HUES6 (cell line): ENCODE measurements at regions not wholly inside any gene's neighbourhood (a gene's known extent, or its start where the extent isn't known, plus 50 kb on each side); places are given as distances from the start of the nearest gene placed in this dataset.

Experiments
- H3K27ac ChIP-seq: 2 replicates; pipeline ENCODE4 v1.7.0; 2013; ENCODE audit warnings: low read depth, mild to moderate bottlenecking, low read length, inconsistent platforms
- H3K27me3 ChIP-seq: 2 replicates; pipeline ENCODE4 v1.6.1; 2013; ENCODE audit warnings: low read length; ENCODE audit not compliant: control insufficient read depth, insufficient read depth
- H3K36me3 ChIP-seq: 2 replicates; pipeline ENCODE4 v1.6.1; 2013; ENCODE audit warnings: low read length; ENCODE audit not compliant: control insufficient read depth, insufficient read depth
- H3K4me1 ChIP-seq: 2 replicates; pipeline ENCODE4 v1.6.1; 2013; ENCODE audit warnings: low read length; ENCODE audit not compliant: control insufficient read depth, insufficient read depth
- H3K4me3 ChIP-seq: 2 replicates; pipeline ENCODE4 v1.5.1; 2013; ENCODE audit warnings: low read depth, low read length
- H3K9ac ChIP-seq: one replicate; pipeline ENCODE4 v1.6.1; 2013; ENCODE audit warnings: mild to moderate bottlenecking, low read length
- H3K9me3 ChIP-seq: 2 replicates; pipeline ENCODE4 v1.6.1; 2013; ENCODE audit warnings: low read depth, low read length; ENCODE audit not compliant: control insufficient read depth, insufficient read depth

DNA sequence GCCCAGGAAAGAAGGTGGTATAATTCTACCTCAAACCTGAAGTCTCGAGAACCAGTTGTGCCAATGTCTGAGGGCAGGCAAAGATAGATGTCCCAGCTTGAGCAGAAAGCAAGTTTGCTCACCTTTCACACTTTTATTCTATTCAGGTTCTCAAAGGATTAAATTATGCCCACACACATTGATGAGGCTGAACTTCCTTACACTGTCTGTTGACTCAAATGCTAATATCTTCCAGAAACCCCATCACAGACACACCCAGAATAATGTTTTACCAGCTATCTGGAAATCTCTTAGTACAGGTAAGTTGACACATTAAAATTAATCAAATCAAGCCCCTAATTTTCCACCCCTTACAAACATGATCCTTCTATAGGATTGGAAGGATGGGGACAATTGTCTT lies 605.7 kb downstream of the NUF2 start:
- H3K36me3 ChIP-seq, result no peaks in the 10 kb centered on the region
- no peak overlapping the region for H3K4me3 ChIP-seq
- H3K9me3 ChIP-seq, result no peaks in the 10 kb centered on the region
- H3K4me1 ChIP-seq, result peaks cover 14% of the 10 kb centered on the region
- no peak overlapping the region for H3K27ac ChIP-seq
- no peak overlapping the region for H3K9ac ChIP-seq
- no peaks in the 10 kb centered on the region for H3K27me3 ChIP-seq

DNA sequence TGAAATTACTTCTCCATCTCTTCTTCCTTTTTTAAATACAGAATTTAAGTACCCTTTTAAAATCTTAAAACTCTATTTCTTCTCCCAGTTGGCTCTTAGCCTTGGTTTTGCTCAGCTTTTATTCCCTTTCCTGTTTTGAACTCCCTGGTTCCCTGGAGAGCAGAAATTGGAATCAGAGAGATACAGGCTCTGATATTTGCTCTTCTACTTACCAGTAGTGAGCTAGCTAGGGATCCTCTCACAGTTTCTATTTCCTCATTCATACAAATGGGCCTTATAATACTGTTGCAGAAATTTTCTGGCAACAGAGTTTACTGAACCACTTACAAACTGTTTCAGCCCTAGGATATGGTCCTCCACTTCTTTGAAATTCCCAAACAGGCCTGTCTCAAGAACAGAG lies 606.3 kb downstream of the NUF2 start:
- H3K27me3 ChIP-seq, result no peaks in the 10 kb centered on the region

GRCh38 chr1:163928651-163929050 lies 606.9 kb downstream of the NUF2 start:
- no peak overlapping the region for H3K9ac ChIP-seq
- H3K4me3 ChIP-seq, result no peak overlapping the region
- H3K4me1 ChIP-seq, result peaks cover 14% of the 10 kb centered on the region
- H3K27me3 ChIP-seq, result no peaks in the 10 kb centered on the region
- peak overlapping the region; percentile 14; the same call in 1 of the 2 replicates for H3K27ac ChIP-seq
- no peaks in the 10 kb centered on the region for H3K9me3 ChIP-seq
- no peaks in the 10 kb centered on the region for H3K36me3 ChIP-seq

More for the DNA sequence above, 606.3 kb downstream of the NUF2 start:
- H3K9me3 ChIP-seq, result no peaks in the 10 kb centered on the region
- no peak overlapping the region for H3K9ac ChIP-seq
- peaks cover 14% of the 10 kb centered on the region for H3K4me1 ChIP-seq
- H3K36me3 ChIP-seq, result no peaks in the 10 kb centered on the region
- H3K4me3 ChIP-seq, result no peak overlapping the region
- H3K27ac ChIP-seq, result peak overlapping the region; percentile 14; the same call in 1 of the 2 replicates

- peaks cover 7% of the 10 kb centered on the region for H3K4me1 ChIP-seq
- no peaks in the 10 kb centered on the region for H3K27me3 ChIP-seq
- no peak overlapping the region for H3K4me3 ChIP-seq
- no peaks in the 10 kb centered on the region for H3K9me3 ChIP-seq
- H3K9ac ChIP-seq, result no peak overlapping the region
- no peaks in the 10 kb centered on the region for H3K36me3 ChIP-seq
- H3K27ac ChIP-seq, result no peak overlapping the region
Measured at GRCh38 chr1:163932901-163933300, 611.1 kb downstream of the NUF2 start.

GRCh38 chr1:163933437-163933836 lies 611.7 kb downstream of the NUF2 start:
- Histone ChIP-seq H3K4me1 (peaks cover 4% of the 10 kb centered on the region; the same call in 1 of the 2 replicates), H3K27me3 (no peaks in the 10 kb centered on the region), H3K27ac (no peak overlapping the region), H3K4me3 (no peak overlapping the region), H3K9me3 (no peaks in the 10 kb centered on the region), H3K36me3 (no peaks in the 10 kb centered on the region), H3K9ac (no peak overlapping the region)

GRCh38 chr1:163935738-163936374 lies 614.1 kb downstream of the NUF2 start:
- Histone ChIP-seq H3K27ac (no peak overlapping the region), H3K4me1 (no peaks in the 10 kb centered on the region; the same call in 1 of the 2 replicates), H3K9me3 (0 out of 2 replicates have a peak, but pooled peaks cover 2% of the 10 kb centered on the region), H3K4me3 (no peak overlapping the region), H3K27me3 (no peaks in the 10 kb centered on the region), H3K36me3 (no peaks in the 10 kb centered on the region), H3K9ac (no peak overlapping the region)

GRCh38 chr1:163959622-163960021 lies 599.4 kb upstream of the PBX1 start:
- Histone ChIP-seq H3K4me1 (no peaks in the 10 kb centered on the region), H3K9ac (no peak overlapping the region), H3K9me3 (peaks cover 18% of the 10 kb centered on the region), H3K27ac (no peak overlapping the region), H3K36me3 (no peaks in the 10 kb centered on the region), H3K4me3 (no peak overlapping the region), H3K27me3 (no peaks in the 10 kb centered on the region)

- H3K9me3 ChIP-seq, result no peaks in the 10 kb centered on the region
- H3K4me1 ChIP-seq, result no peaks in the 10 kb centered on the region
- H3K27ac ChIP-seq, result no peak overlapping the region
- no peak overlapping the region for H3K4me3 ChIP-seq
- H3K27me3 ChIP-seq, result no peaks in the 10 kb centered on the region
- no peak overlapping the region for H3K9ac ChIP-seq
- H3K36me3 ChIP-seq, result no peaks in the 10 kb centered on the region
Measured at GRCh38 chr1:163970151-163970550, 588.8 kb upstream of the PBX1 start.

DNA sequence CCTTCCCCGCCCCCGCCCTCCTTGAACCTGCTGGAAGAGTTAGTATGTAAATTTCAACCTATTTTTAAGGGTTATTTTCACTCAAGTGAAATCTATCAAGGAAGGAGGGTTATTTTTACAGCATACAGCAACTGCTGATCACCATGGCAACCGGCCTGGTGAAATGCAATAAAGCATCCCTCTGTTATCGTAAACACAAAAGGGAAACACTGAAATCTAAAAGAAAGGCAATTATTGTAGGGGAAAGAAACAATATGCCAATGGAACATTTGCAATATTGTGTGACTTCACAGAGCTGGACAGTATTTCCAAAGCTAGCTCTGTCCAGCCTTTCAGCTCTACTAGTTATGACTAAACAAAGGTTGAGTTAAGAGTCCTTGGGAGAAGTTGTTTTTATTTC lies 588.3 kb upstream of the PBX1 start:
- H3K4me1 ChIP-seq, result no peaks in the 10 kb centered on the region
- H3K9me3 ChIP-seq, result no peaks in the 10 kb centered on the region
- H3K4me3 ChIP-seq, result no peak overlapping the region
- no peaks in the 10 kb centered on the region for H3K27me3 ChIP-seq
- no peaks in the 10 kb centered on the region for H3K36me3 ChIP-seq
- no peak overlapping the region for H3K9ac ChIP-seq
- H3K27ac ChIP-seq, result no peak overlapping the region

- no peaks in the 10 kb centered on the region for H3K9me3 ChIP-seq
- H3K4me3 ChIP-seq, result no peak overlapping the region
- no peak overlapping the region for H3K27ac ChIP-seq
- H3K27me3 ChIP-seq, result no peaks in the 10 kb centered on the region
- no peaks in the 10 kb centered on the region for H3K36me3 ChIP-seq
- H3K4me1 ChIP-seq, result no peaks in the 10 kb centered on the region
- no peak overlapping the region for H3K9ac ChIP-seq
Measured at GRCh38 chr1:163973586-163973985, 585.4 kb upstream of the PBX1 start.

DNA sequence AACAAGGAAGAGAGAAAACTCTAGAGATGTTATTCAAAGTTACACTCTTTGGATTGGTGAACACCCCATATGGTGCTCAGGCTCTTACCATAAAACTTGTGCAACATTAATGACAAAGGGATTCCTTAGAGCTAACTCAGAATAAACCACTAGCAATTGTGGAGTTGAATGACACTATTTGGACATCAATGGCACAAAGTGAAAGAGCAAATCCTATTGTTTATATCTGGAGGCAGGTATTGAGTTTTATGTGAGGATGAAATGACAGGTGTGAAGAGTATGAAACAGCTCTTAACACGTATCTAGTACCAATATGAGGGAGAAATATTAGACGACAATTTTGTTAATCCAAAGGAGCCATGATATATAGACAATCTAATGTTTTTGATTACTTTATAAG lies 584.9 kb upstream of the PBX1 start:
- H3K36me3 ChIP-seq, result no peaks in the 10 kb centered on the region

More for the DNA sequence above, 584.9 kb upstream of the PBX1 start:
- no peak overlapping the region for H3K4me3 ChIP-seq
- H3K27ac ChIP-seq, result no peak overlapping the region
- H3K9ac ChIP-seq, result no peak overlapping the region
- no peaks in the 10 kb centered on the region for H3K9me3 ChIP-seq
- no peaks in the 10 kb centered on the region for H3K27me3 ChIP-seq
- no peaks in the 10 kb centered on the region; the same call in 1 of the 2 replicates for H3K4me1 ChIP-seq
